ENCODE measurements at regions not wholly inside any gene's neighbourhood (a gene's known extent, or its start where the extent isn't known, plus 50 kb on each side); places are given as distances from the start of the nearest gene placed in this dataset.

GRCh38 chr13:83709426-83710132 is 172.7 kb downstream of the SLITRK1 start:
- TF ChIP-seq CTCF (IDR thresholded peaks at IDR 0.05; ENCODE audit: extremely low read depth in 1 of 2, insufficient read depth in 1 of 2, low read depth in 1 of 2, low read length in 2 of 2): no peak
- no peak for TF ChIP-seq POLR2AphosphoS5 (IDR thresholded peaks at IDR 0.05; ENCODE audit: insufficient read depth, low read depth, low read length)

All from endothelial cell of umbilical vein (primary cell).